BLaER1 (cell line): ENCODE measurements at regions not wholly inside any gene's neighbourhood (a gene's known extent, or its start where the extent isn't known, plus 50 kb on each side); places are given as distances from the start of the nearest gene placed in this dataset.

Experiments
- H3K27ac ChIP-seq: shearing (Covaris generic); formaldehyde crosslinking; 2 replicates; pipeline ENCODE4 v1.8.1; 2022
- H3K27me3 ChIP-seq: shearing (Covaris generic); formaldehyde crosslinking; 2 replicates; pipeline ENCODE4 v1.8.1; 2022
- H3K36me3 ChIP-seq: shearing (Covaris generic); formaldehyde crosslinking; 2 replicates; pipeline ENCODE4 v1.8.1; 2022
- H3K4me1 ChIP-seq: shearing (Covaris generic); formaldehyde crosslinking; 2 replicates; pipeline ENCODE4 v1.8.1; 2022
- H3K4me2 ChIP-seq: shearing (Covaris generic); formaldehyde crosslinking; 2 replicates; pipeline ENCODE4 v1.8.1; 2022
- H3K4me3 ChIP-seq: shearing (Covaris generic); formaldehyde crosslinking; 2 replicates; pipeline ENCODE4 v1.8.1; 2022
- H3K9ac ChIP-seq: shearing (Covaris generic); formaldehyde crosslinking; 2 replicates; pipeline ENCODE4 v1.8.1; 2022
- H3K9me3 ChIP-seq: shearing (Covaris generic); formaldehyde crosslinking; 2 replicates; pipeline ENCODE4 v1.8.1; 2022
- H4K20me1 ChIP-seq: shearing (Covaris generic); formaldehyde crosslinking; 2 replicates; pipeline ENCODE4 v1.8.1; 2022
- Cebpa-rat ChIP-seq: shearing (Covaris generic); IDR thresholded peaks from 2 replicates; pipeline ENCODE4 v1.8.1; 2022

DNA sequence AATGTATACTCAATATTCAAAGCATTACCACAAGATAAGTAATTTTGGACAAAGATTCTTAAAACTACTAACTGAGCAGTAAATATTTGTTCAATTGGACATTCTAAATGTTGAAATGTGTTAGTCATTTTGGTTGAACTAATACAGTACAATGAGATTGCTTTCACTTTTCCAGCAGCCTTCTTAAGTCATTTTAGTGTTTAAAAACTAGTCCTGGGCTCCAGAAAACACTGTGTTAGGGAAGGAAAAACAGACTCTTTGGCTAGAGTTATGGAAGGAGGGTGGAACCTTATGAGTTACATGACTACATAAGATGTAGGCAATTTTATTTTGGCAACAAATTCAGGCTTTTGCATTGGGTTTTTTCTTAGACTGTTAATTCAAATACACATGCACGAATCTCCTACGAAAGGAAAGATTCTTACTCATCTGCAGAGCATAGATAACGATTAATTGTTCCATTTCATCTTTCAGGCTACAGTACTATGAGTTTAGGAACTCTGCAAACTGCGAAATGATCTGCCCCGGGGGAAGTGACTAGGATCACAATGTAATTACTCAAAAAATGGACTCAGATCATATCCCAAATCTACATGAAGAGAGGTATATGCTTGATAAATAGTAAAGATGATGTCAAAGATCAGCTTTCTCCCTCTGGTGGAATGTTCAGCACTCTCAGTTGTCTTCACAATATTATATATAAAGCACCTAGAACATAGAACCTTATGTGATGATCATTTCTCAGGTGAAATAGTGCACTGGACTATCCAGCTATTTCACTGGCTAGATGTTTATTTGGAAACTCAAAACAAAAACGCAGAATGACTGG lies 492.8 kb upstream of the MDFIC2 start:
- Histone ChIP-seq H3K4me1 (no peaks in the 10 kb centered on the region), H4K20me1 (no peaks in the 10 kb centered on the region), H3K27ac (no peak overlapping the region), H3K4me2 (no peak overlapping the region), H3K9me3 (no peaks in the 10 kb centered on the region), H3K4me3 (no peak overlapping the region), H3K9ac (no peak overlapping the region), H3K27me3 (no peaks in the 10 kb centered on the region), H3K36me3 (no peaks in the 10 kb centered on the region)
- no peak for TF ChIP-seq Cebpa-rat

DNA sequence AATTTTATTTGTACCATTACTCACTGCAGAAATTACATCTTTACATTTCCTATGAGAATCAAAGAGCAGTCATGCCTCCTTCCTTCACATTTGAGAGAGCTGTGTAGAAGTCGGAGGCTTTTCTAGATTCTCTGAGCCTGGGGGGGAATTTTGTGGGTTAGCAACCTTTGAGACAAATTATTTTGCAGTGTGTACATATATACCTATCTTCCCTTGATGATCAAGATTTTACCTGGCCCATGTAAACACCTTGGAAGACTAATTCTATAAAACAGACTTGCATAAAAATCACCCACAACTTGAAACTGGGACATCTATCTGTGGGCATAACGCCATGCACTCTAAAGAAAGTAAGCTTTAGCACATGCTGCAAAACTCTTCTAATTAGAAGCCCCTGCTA lies 491.5 kb upstream of the MDFIC2 start:
- Histone ChIP-seq H3K4me3 (no peak overlapping the region), H3K27me3 (no peaks in the 10 kb centered on the region), H3K4me1 (no peaks in the 10 kb centered on the region), H3K4me2 (no peak overlapping the region), H3K9ac (no peak overlapping the region), H3K9me3 (no peaks in the 10 kb centered on the region), H4K20me1 (no peaks in the 10 kb centered on the region), H3K36me3 (no peaks in the 10 kb centered on the region), H3K27ac (no peak overlapping the region)
- no peak for TF ChIP-seq Cebpa-rat

- Histone ChIP-seq H3K4me3 (no peak overlapping the region), H3K36me3 (no peaks in the 10 kb centered on the region), H3K9me3 (no peaks in the 10 kb centered on the region), H3K4me2 (no peak overlapping the region), H3K9ac (no peak overlapping the region), H4K20me1 (no peaks in the 10 kb centered on the region), H3K27ac (no peak overlapping the region), H3K27me3 (no peaks in the 10 kb centered on the region), H3K4me1 (no peaks in the 10 kb centered on the region)
- no peak for TF ChIP-seq Cebpa-rat
These were observed 490.9 kb upstream of the MDFIC2 start for GRCh38 chr3:70803319-70803718.

- no peak for TF ChIP-seq Cebpa-rat
These were observed 488.5 kb upstream of the MDFIC2 start for GRCh38 chr3:70800951-70801350.

DNA sequence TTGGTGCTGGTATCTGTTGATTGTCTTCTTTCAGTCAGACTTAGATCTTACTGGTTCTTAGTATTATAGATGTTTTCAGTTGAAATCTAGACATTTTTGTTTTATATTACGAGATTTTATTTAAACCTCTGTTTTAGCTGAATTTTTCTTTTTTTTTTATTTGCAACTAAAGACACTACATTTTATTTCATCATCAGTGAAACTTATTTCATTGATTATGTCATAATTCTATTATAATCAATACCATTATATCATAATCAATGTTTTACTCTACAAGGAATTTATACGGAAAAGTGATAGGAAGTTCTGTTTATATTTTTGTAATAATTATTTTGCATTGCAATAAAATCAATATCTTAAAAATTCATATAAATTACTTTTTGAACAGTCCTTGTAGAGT lies 477.4 kb upstream of the MDFIC2 start:
- no peaks in the 10 kb centered on the region for H4K20me1 ChIP-seq
- no peaks in the 10 kb centered on the region for H3K4me1 ChIP-seq
- no peak overlapping the region for H3K4me3 ChIP-seq

More at GRCh38 chr3:70800951-70801350, 488.5 kb upstream of the MDFIC2 start:
- Histone ChIP-seq H3K36me3 (no peaks in the 10 kb centered on the region), H3K4me3 (no peak overlapping the region), H3K27ac (no peak overlapping the region), H3K9me3 (peaks cover 4% of the 10 kb centered on the region; the same call in 1 of the 2 replicates), H3K27me3 (no peaks in the 10 kb centered on the region), H3K9ac (no peak overlapping the region), H3K4me1 (no peaks in the 10 kb centered on the region), H3K4me2 (no peak overlapping the region), H4K20me1 (no peaks in the 10 kb centered on the region)

GRCh38 chr3:70780790-70781189 lies 468.4 kb upstream of the MDFIC2 start:
- H4K20me1 ChIP-seq = no peaks in the 10 kb centered on the region
- TF ChIP-seq Cebpa-rat = no peak
- no peak overlapping the region for H3K4me3 ChIP-seq
- no peak overlapping the region for H3K4me2 ChIP-seq
- H3K36me3 ChIP-seq = no peaks in the 10 kb centered on the region
- peaks cover 3% of the 10 kb centered on the region; the same call in 1 of the 2 replicates for H3K9me3 ChIP-seq
- H3K9ac ChIP-seq = no peak overlapping the region
- no peak overlapping the region for H3K27ac ChIP-seq
- H3K4me1 ChIP-seq = no peaks in the 10 kb centered on the region
- H3K27me3 ChIP-seq = no peaks in the 10 kb centered on the region

More for the DNA sequence above, 477.4 kb upstream of the MDFIC2 start:
- TF ChIP-seq Cebpa-rat = no peak
- Histone ChIP-seq H3K36me3 (no peaks in the 10 kb centered on the region), H3K4me2 (no peak overlapping the region), H3K9ac (no peak overlapping the region), H3K27me3 (no peaks in the 10 kb centered on the region), H3K9me3 (no peaks in the 10 kb centered on the region), H3K27ac (no peak overlapping the region)

DNA sequence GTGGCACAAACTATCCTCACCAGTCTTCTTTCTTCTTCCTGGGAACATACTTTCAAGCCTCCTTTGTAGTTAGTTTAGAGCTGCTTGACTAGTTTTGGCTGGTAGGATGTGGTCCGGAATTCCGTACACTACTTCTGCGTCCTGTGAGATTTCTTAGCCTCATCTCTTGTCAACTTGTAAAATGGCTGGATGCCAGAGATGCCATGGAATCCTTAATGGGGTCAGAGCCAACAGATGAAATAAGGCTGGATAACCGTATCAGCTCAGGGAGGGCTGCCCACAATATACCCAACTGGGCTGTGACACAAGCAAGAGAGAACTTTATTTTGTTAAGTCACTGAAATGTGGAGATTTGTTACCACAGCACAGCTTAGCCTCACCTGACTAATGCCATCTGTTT lies 466.9 kb upstream of the MDFIC2 start:
- Histone ChIP-seq H3K36me3 (no peaks in the 10 kb centered on the region), H3K9me3 (peaks cover 3% of the 10 kb centered on the region; the same call in 1 of the 2 replicates), H3K27ac (no peak overlapping the region), H3K4me1 (no peaks in the 10 kb centered on the region), H3K9ac (no peak overlapping the region), H4K20me1 (no peaks in the 10 kb centered on the region), H3K4me2 (no peak overlapping the region), H3K4me3 (no peak overlapping the region), H3K27me3 (no peaks in the 10 kb centered on the region)
- no peak for TF ChIP-seq Cebpa-rat

DNA sequence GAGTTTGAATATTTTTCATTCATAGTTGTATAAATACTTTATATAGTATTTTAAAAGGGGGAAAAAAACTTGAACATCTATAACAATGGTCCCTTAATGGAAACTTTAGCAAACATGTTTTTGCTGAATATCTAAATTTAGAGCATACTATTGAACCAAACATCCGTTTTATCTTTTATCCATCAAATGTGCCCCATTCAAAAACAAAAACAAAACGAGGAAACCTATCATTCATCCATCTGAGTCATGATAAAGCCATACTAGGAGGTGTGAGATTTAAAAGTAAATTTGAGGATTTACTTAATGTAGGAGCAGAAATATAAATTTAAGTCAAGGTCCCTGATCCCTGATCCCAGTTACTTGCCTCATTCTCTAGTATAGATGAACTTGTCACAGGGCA lies 463.6 kb upstream of the MDFIC2 start:
- no peaks in the 10 kb centered on the region for H3K27me3 ChIP-seq
- H3K4me3 ChIP-seq = no peak overlapping the region
- no peaks in the 10 kb centered on the region for H4K20me1 ChIP-seq
- no peaks in the 10 kb centered on the region for H3K36me3 ChIP-seq
- no peak overlapping the region for H3K4me2 ChIP-seq
- no peak overlapping the region for H3K9ac ChIP-seq
- no peaks in the 10 kb centered on the region for H3K4me1 ChIP-seq
- peaks cover 3% of the 10 kb centered on the region; the same call in 1 of the 2 replicates for H3K9me3 ChIP-seq
- H3K27ac ChIP-seq = no peak overlapping the region
- TF ChIP-seq Cebpa-rat = no peak

DNA sequence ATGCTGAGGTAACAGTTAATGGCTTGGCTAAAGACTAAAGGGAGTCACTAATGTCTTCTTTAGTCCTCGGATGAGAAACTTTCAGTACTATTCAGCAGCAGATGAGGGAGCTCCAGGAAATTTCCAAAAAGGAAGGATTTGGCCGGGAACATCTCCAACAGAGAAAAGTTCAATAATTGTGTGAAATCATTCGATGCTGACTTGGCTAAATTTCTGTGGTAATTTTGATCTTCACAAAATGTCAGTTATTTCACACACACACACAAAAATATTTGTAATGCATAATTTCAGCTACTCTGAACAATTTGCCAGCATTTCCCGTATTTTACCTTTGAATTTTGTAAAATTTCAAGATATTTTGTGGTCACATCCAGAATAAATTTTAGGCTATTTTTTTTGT lies 462.8 kb upstream of the MDFIC2 start:
- no peaks in the 10 kb centered on the region for H4K20me1 ChIP-seq
- H3K4me3 ChIP-seq = no peak overlapping the region
- no peak overlapping the region for H3K27ac ChIP-seq

DNA sequence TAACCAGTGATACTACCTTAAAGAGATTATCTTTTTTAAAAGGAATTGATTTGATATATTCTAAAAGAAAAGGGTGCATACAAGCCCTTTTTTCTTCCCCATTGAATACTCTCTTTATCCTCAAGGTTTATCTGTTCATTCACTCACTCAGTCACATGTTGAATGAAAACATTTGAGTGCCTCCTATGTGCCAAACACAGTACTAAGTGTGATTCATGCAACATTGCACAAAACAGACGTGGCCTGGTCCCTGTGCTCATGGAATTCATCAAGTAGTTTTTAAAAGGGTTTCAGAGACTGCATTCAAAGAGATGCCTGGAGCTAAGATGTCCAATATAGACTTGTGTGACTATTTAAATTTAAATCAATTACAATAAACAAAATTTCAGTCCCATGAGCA lies 462.2 kb upstream of the MDFIC2 start:
- no peaks in the 10 kb centered on the region for H3K36me3 ChIP-seq
- H4K20me1 ChIP-seq = no peaks in the 10 kb centered on the region
- no peak overlapping the region for H3K9ac ChIP-seq
- H3K4me1 ChIP-seq = no peaks in the 10 kb centered on the region
- H3K9me3 ChIP-seq = peaks cover 3% of the 10 kb centered on the region; the same call in 1 of the 2 replicates
- no peaks in the 10 kb centered on the region for H3K27me3 ChIP-seq
- TF ChIP-seq Cebpa-rat = no peak
- H3K27ac ChIP-seq = no peak overlapping the region
- H3K4me2 ChIP-seq = no peak overlapping the region
- H3K4me3 ChIP-seq = no peak overlapping the region

More for the DNA sequence above, 462.8 kb upstream of the MDFIC2 start:
- H3K36me3 ChIP-seq = no peaks in the 10 kb centered on the region
- TF ChIP-seq Cebpa-rat = no peak
- H3K4me1 ChIP-seq = no peaks in the 10 kb centered on the region
- no peak overlapping the region for H3K9ac ChIP-seq
- H3K4me2 ChIP-seq = no peak overlapping the region
- peaks cover 3% of the 10 kb centered on the region; the same call in 1 of the 2 replicates for H3K9me3 ChIP-seq
- H3K27me3 ChIP-seq = no peaks in the 10 kb centered on the region
